ES-I3 (cell line): ENCODE measurements at regions not wholly inside any gene's neighbourhood (a gene's known extent, or its start where the extent isn't known, plus 50 kb on each side); places are given as distances from the start of the nearest gene placed in this dataset.

ENCODE experiments used
- H3K36me3 ChIP-seq: 2 replicates; pipeline ENCODE4 v1.6.1; 2013; ENCODE audit warnings: mild to moderate bottlenecking, low read length, control low read depth, moderate library complexity; ENCODE audit not compliant: insufficient read depth
- H3K4me1 ChIP-seq: 2 replicates; pipeline ENCODE4 v1.6.1; 2013; ENCODE audit warnings: mild to moderate bottlenecking, control low read depth, low read length; ENCODE audit not compliant: insufficient read depth
- H3K9ac ChIP-seq: 2 replicates; pipeline ENCODE4 v1.6.1; 2013; ENCODE audit warnings: low read depth, mild to moderate bottlenecking, low read length, moderate library complexity
- H3K9me3 ChIP-seq: 2 replicates; pipeline ENCODE4 v1.6.1; 2013; ENCODE audit warnings: mild to moderate bottlenecking, low read length, moderate library complexity; ENCODE audit not compliant: control insufficient read depth, insufficient read depth

- H3K9me3 ChIP-seq, result no peaks in the 10 kb centered on the region
- H3K4me1 ChIP-seq, result peaks cover 11% of the 10 kb centered on the region
- H3K9ac ChIP-seq, result no peak overlapping the region
- H3K36me3 ChIP-seq, result no peaks in the 10 kb centered on the region
Observed at GRCh38 chr12:92032965-92033364, 112.7 kb downstream of the BTG1 start.

- Histone ChIP-seq H3K9ac (no peak overlapping the region), H3K9me3 (no peaks in the 10 kb centered on the region), H3K4me1 (peaks cover 11% of the 10 kb centered on the region), H3K36me3 (no peaks in the 10 kb centered on the region)
Observed at GRCh38 chr12:92032101-92032500, 113.5 kb downstream of the BTG1 start.

GRCh38 chr12:92030618-92031017 lies 115.0 kb downstream of the BTG1 start:
- Histone ChIP-seq H3K4me1 (peaks cover 10% of the 10 kb centered on the region), H3K9me3 (no peaks in the 10 kb centered on the region), H3K9ac (no peak overlapping the region), H3K36me3 (no peaks in the 10 kb centered on the region)

- peaks cover 5% of the 10 kb centered on the region for H3K4me1 ChIP-seq
- H3K9ac ChIP-seq, result no peak overlapping the region
Observed at GRCh38 chr12:92029902-92030586, 115.6 kb downstream of the BTG1 start.

GRCh38 chr12:92029136-92029535 lies 116.5 kb downstream of the BTG1 start:
- H3K9me3 ChIP-seq, result no peaks in the 10 kb centered on the region
- no peaks in the 10 kb centered on the region for H3K36me3 ChIP-seq
- no peaks in the 10 kb centered on the region for H3K4me1 ChIP-seq
- H3K9ac ChIP-seq, result no peak overlapping the region

More at GRCh38 chr12:92029902-92030586, 115.6 kb downstream of the BTG1 start:
- Histone ChIP-seq H3K36me3 (no peaks in the 10 kb centered on the region), H3K9me3 (no peaks in the 10 kb centered on the region)

- no peaks in the 10 kb centered on the region for H3K4me1 ChIP-seq
- no peaks in the 10 kb centered on the region for H3K36me3 ChIP-seq
- no peaks in the 10 kb centered on the region for H3K9me3 ChIP-seq
- H3K9ac ChIP-seq, result no peak overlapping the region
Observed at GRCh38 chr12:92028441-92028709, 117.3 kb downstream of the BTG1 start.

- H3K9ac ChIP-seq, result no peak overlapping the region
- no peaks in the 10 kb centered on the region for H3K9me3 ChIP-seq
- no peaks in the 10 kb centered on the region for H3K4me1 ChIP-seq
- H3K36me3 ChIP-seq, result no peaks in the 10 kb centered on the region
Observed at GRCh38 chr12:92027701-92028440, 117.8 kb downstream of the BTG1 start.

GRCh38 chr12:92027243-92027642 lies 118.4 kb downstream of the BTG1 start:
- Histone ChIP-seq H3K36me3 (no peaks in the 10 kb centered on the region), H3K9ac (no peak overlapping the region), H3K9me3 (no peaks in the 10 kb centered on the region), H3K4me1 (no peaks in the 10 kb centered on the region)

GRCh38 chr12:92025462-92026207 lies 120.0 kb downstream of the BTG1 start:
- H3K36me3 ChIP-seq, result no peaks in the 10 kb centered on the region
- no peak overlapping the region for H3K9ac ChIP-seq
- H3K4me1 ChIP-seq, result peaks cover 12% of the 10 kb centered on the region; the same call in 1 of the 2 replicates
- no peaks in the 10 kb centered on the region for H3K9me3 ChIP-seq

GRCh38 chr12:92022093-92022492 lies 123.6 kb downstream of the BTG1 start:
- H3K9me3 ChIP-seq, result no peaks in the 10 kb centered on the region
- no peaks in the 10 kb centered on the region for H3K36me3 ChIP-seq
- peaks cover 14% of the 10 kb centered on the region; the same call in 1 of the 2 replicates for H3K4me1 ChIP-seq
- no peak overlapping the region for H3K9ac ChIP-seq

GRCh38 chr12:92021666-92022035 lies 124.0 kb downstream of the BTG1 start:
- Histone ChIP-seq H3K9me3 (no peaks in the 10 kb centered on the region), H3K9ac (no peak overlapping the region), H3K36me3 (no peaks in the 10 kb centered on the region), H3K4me1 (peaks cover 14% of the 10 kb centered on the region; the same call in 1 of the 2 replicates)

- Histone ChIP-seq H3K9ac (no peak overlapping the region), H3K4me1 (peaks cover 14% of the 10 kb centered on the region; the same call in 1 of the 2 replicates), H3K9me3 (no peaks in the 10 kb centered on the region), H3K36me3 (no peaks in the 10 kb centered on the region)
Observed at GRCh38 chr12:92020983-92021665, 124.5 kb downstream of the BTG1 start.

- no peaks in the 10 kb centered on the region for H3K36me3 ChIP-seq
- H3K4me1 ChIP-seq, result peaks cover 14% of the 10 kb centered on the region; the same call in 1 of the 2 replicates
Observed at GRCh38 chr12:92019491-92020277, 126.0 kb downstream of the BTG1 start.

GRCh38 chr12:92012691-92013090 lies 133.0 kb downstream of the BTG1 start:
- no peaks in the 10 kb centered on the region for H3K4me1 ChIP-seq
- H3K36me3 ChIP-seq, result no peaks in the 10 kb centered on the region
- no peaks in the 10 kb centered on the region for H3K9me3 ChIP-seq

More at GRCh38 chr12:92019491-92020277, 126.0 kb downstream of the BTG1 start:
- Histone ChIP-seq H3K9me3 (no peaks in the 10 kb centered on the region), H3K9ac (no peak overlapping the region)

More at GRCh38 chr12:92012691-92013090, 133.0 kb downstream of the BTG1 start:
- no peak overlapping the region for H3K9ac ChIP-seq
